Lower leg skin (tissue), 3 donors: ENCODE measurements at regions not wholly inside any gene's neighbourhood (a gene's known extent, or its start where the extent isn't known, plus 50 kb on each side); places are given as distances from the start of the nearest gene placed in this dataset.
"Not testable (repeated sequence)": the region's sequence is repeated elsewhere in the genome, so short reads cannot be mapped to it uniquely, and the experiment has no call there.

Source experiments
- CTCF ChIP-seq, 3 donors: fragments of 450-650 bp; IDR thresholded peaks; one replicate each; pipeline ENCODE4 v1.5.1; 2016; ENCODE audit warnings: antibody characterized with exemption in 3 of 3, mild to moderate bottlenecking in 3 of 3, moderate library complexity in 2 of 3
- POLR2A ChIP-seq, 2 donors: fragments of 450-650 bp; IDR thresholded peaks; one replicate each; pipeline ENCODE4 v1.6.1; 2016 to 2017; ENCODE audit warnings: antibody characterized with exemption in 2 of 2, mild to moderate bottlenecking in 1 of 2, moderate library complexity in 1 of 2

GRCh38 chr6:94557207-94557606, 1020.1 kb upstream of the MANEA start:
- not testable (repeated sequence) for TF ChIP-seq CTCF, POLR2A (IDR thresholded peaks at IDR 0.05)
